Breast epithelium (tissue), 3 donors: ENCODE measurements at regions not wholly inside any gene's neighbourhood (a gene's known extent, or its start where the extent isn't known, plus 50 kb on each side); places are given as distances from the start of the nearest gene placed in this dataset.

Source experiments
- CTCF ChIP-seq, 3 donors: fragments of 450-650 bp; IDR thresholded peaks; one replicate each; pipeline ENCODE4 v1.5.1; 2016 to 2017; ENCODE audit warnings: antibody characterized with exemption in 3 of 3, mild to moderate bottlenecking in 3 of 3, moderate library complexity in 3 of 3
- POLR2A ChIP-seq: fragments of 450-650 bp; IDR thresholded peaks from one replicate; pipeline ENCODE4 v1.6.1; 2016; ENCODE audit warnings: antibody characterized with exemption, mild to moderate bottlenecking, moderate library complexity
- POLR2AphosphoS5 ChIP-seq, 3 donors: sonication (generic); formaldehyde crosslinking; IDR thresholded peaks; one replicate each; pipeline ENCODE4 v1.6.1; 2017; ENCODE audit warnings: antibody characterized with exemption in 3 of 3

GRCh38 chr2:34486965-34487364 lies 887.9 kb upstream of the FAM98A start:
- TF ChIP-seq CTCF (IDR thresholded peaks at IDR 0.05) (no peak), POLR2A (no peak), POLR2AphosphoS5 (IDR thresholded peaks at IDR 0.05) (no peak)
